ENCODE measurements at regions not wholly inside any gene's neighbourhood (a gene's known extent, or its start where the extent isn't known, plus 50 kb on each side); places are given as distances from the start of the nearest gene placed in this dataset.
"Not testable (repeated sequence)": the region's sequence is repeated elsewhere in the genome, so short reads cannot be mapped to it uniquely, and the experiment has no call there.

DNA sequence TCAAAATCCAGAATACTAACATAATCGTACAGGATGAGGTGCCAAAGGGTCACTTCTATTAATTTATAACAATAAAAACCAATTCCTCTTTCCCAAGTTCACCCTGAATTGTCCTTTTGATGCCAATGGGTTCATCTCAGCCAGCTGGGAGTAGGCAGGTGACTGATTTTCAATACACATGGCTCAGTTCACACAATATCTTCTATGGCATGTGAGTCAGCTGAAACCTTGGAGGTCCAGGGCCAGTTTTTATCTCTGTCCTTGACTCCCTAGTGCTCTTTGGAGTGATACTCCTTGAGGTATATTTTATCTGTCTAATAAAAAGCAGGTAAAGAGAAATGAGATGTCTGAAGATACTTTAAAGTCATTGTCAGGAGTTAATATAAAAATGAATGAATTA lies 186.6 kb downstream of the SMC2 start:
- Mint-ChIP-seq H3K27ac (no peak overlapping the region), H3K27me3 (no peaks in the 10 kb centered on the region), H3K4me1 (no peaks in the 10 kb centered on the region), H3K9me3 (peaks cover 0 to 15% (median 4%) of the 10 kb centered on the region in 7 donors), H3K36me3 (no peaks in the 10 kb centered on the region), H3K4me3 (no peak overlapping the region)
- DNase-seq (no peak), ATAC-seq (ENCODE audit: low read depth in 2 of 2) (no peak)

DNA sequence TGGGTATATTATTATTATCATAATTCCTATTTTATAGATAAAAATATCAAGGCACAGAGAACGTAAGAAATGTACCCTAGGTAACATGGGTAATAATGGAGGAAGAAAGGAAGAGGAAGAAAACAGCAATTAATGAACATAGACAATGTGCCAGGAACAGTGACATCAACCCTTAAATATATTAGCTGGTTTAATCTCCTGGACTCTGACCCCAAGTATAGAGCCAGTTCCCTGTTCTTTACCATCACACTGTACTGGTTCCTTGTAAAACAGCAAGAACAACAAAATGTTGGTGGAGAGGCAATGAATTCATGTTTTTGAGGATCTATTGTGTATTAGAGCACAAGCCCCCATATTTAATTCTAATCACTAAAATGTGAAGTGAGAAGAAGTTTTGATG lies 192.1 kb downstream of the SMC2 start:
- H3K9me3 Mint-ChIP-seq, result peaks cover 0 to 6% (median 0%) of the 10 kb centered on the region in 7 donors
- no peak overlapping the region for H3K4me3 Mint-ChIP-seq
- no peaks in the 10 kb centered on the region for H3K36me3 Mint-ChIP-seq
- H3K27me3 Mint-ChIP-seq, result no peaks in the 10 kb centered on the region
- ATAC-seq (ENCODE audit: low read depth in 2 of 2) (no peak), DNase-seq (no peak)
- no peak overlapping the region for H3K27ac Mint-ChIP-seq
- H3K4me1 Mint-ChIP-seq, result no peaks in the 10 kb centered on the region

DNA sequence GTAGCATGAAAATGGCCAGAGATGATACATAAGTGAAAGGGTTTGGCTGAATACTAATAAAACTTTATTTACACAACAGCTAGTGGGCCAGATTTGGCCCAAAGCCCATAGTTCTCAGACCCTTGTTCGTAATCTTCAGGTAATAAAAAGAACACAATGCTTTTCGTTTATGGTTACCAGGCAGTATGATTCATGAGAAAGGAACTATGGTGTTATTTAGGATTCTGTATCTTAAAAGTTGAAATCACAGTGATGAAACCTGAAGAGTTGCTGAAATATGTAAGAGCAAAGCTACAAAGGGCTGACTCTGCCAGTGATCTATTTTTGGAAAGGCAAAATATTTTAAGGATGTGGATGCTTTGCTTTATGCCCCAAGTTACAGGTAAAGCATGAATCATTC lies 192.7 kb downstream of the SMC2 start:
- peaks cover 0 to under 1% (median 0%) of the 10 kb centered on the region in 7 donors for H3K9me3 Mint-ChIP-seq
- ATAC-seq (ENCODE audit: low read depth in 2 of 2) (no peak), DNase-seq (no peak)
- no peak overlapping the region for H3K27ac Mint-ChIP-seq
- H3K27me3 Mint-ChIP-seq, result no peaks in the 10 kb centered on the region
- no peaks in the 10 kb centered on the region for H3K4me1 Mint-ChIP-seq
- no peak overlapping the region for H3K4me3 Mint-ChIP-seq
- no peaks in the 10 kb centered on the region for H3K36me3 Mint-ChIP-seq

DNA sequence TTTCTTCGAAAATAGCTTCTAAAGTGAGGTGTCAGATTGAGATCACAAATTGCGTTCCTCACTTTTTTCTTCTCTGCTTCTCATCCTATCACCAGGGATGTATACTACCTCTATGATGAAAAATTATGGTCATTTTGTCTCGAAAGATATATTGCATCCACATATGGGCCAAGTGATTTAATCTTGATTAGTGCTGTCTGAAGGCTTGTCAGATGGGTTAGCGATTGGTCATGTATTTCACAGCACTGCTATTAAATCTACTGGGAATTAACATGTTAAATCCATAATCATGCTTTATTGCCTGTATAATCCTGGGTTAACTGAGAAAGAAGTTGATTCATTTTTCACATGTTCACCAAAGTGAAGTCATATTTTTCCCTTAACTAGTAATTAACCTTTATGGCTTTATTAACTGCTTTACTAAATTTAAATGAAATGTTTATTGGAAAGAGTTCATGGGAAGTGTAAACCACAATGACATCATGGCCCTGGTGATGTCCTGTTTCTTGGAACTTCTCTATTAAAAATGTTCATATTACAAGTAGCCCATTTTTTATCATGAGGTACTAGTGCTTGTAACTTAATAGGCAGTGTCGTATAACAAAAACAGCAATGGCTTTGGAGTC lies 193.3 kb downstream of the SMC2 start:
- Mint-ChIP-seq H3K27ac (no peak overlapping the region), H3K27me3 (no peaks in the 10 kb centered on the region), H3K9me3 (no peaks in the 10 kb centered on the region), H3K4me1 (no peaks in the 10 kb centered on the region), H3K4me3 (no peak overlapping the region), H3K36me3 (no peaks in the 10 kb centered on the region)
- DNase-seq (no peak), ATAC-seq (ENCODE audit: low read depth in 2 of 2) (no peak)

DNA sequence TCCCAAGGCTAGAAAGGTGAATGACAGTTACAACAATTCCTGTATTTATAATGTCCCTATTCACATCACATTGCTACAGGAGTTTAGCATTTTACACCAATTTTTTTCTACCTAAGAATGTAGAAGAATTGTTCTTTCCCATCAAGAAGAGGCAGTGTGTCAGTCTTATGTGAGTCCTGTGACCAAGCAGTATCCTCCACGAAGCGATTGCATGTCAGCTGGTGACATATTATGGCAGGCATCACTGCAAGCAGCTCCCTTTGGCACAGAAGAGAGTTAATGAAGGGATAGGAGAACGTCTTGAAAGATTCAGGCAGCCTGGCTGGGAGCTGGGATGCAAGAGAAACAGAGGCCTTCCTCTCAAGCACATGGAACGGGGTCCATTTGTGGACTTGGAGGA lies 199.8 kb downstream of the SMC2 start:
- no peak for ATAC-seq (ENCODE audit: low read depth in 2 of 2)
- peaks cover 0 to 3% (median 0%) of the 10 kb centered on the region in 7 donors for H3K9me3 Mint-ChIP-seq
- DNase-seq, result no peak
- H3K36me3 Mint-ChIP-seq, result no peaks in the 10 kb centered on the region
- H3K4me3 Mint-ChIP-seq, result no peak overlapping the region
- no peaks in the 10 kb centered on the region for H3K4me1 Mint-ChIP-seq
- no peak overlapping the region for H3K27ac Mint-ChIP-seq
- no peaks in the 10 kb centered on the region for H3K27me3 Mint-ChIP-seq

DNA sequence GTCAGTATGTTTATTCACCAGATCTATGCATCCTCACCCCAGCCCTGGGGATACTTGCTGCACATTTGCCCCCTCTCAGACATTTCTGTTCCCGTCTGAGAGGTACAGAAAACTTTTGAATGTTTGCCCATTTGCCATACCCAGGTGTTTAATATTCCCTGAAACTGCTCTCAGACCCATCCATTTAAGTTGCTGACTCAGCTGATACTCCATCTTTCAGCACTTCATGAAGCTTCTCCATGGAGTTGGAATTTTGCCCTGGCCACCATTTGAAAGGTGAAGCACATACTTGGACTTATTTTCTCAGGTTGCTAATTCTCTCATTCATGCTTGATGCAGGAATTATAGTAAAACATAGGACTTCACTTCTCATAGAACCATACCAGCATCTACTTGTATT lies 203.9 kb upstream of the OR13F1 start:
- no peaks in the 10 kb centered on the region for H3K4me1 Mint-ChIP-seq
- H3K27me3 Mint-ChIP-seq, result no peaks in the 10 kb centered on the region
- H3K27ac Mint-ChIP-seq, result no peak overlapping the region
- no peaks in the 10 kb centered on the region for H3K36me3 Mint-ChIP-seq
- H3K4me3 Mint-ChIP-seq, result no peak overlapping the region
- H3K9me3 Mint-ChIP-seq, result peaks cover 0 to 7% (median 0%) of the 10 kb centered on the region in 7 donors
- ATAC-seq (ENCODE audit: low read depth in 2 of 2), result no peak
- DNase-seq, result no peak

DNA sequence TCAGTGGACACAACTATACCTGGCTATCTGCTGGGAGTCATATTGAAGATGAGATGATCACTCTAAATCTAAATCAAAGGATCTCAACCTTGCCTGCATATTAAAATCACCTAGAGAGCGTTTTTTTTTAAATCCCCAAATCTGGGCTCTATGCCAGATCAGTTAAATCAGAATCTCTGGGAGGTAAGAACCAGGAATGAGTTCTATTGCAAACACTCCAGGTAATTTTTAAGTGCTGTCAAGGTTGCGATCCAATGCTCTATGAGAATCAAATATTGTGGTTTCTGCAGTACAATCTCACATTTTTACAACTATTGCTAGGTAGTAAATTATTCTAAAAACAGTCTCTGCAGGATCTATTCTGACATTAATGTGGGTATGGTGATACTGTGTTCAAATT lies 202.3 kb upstream of the OR13F1 start:
- H3K27ac Mint-ChIP-seq, result no peak overlapping the region
- ATAC-seq (ENCODE audit: low read depth in 2 of 2) (no peak), DNase-seq (no peak)
- H3K4me3 Mint-ChIP-seq, result no peak overlapping the region
- no peaks in the 10 kb centered on the region for H3K27me3 Mint-ChIP-seq
- H3K36me3 Mint-ChIP-seq, result no peaks in the 10 kb centered on the region
- no peaks in the 10 kb centered on the region for H3K4me1 Mint-ChIP-seq
- peaks cover 0 to 7% (median 2%) of the 10 kb centered on the region in 7 donors for H3K9me3 Mint-ChIP-seq

DNA sequence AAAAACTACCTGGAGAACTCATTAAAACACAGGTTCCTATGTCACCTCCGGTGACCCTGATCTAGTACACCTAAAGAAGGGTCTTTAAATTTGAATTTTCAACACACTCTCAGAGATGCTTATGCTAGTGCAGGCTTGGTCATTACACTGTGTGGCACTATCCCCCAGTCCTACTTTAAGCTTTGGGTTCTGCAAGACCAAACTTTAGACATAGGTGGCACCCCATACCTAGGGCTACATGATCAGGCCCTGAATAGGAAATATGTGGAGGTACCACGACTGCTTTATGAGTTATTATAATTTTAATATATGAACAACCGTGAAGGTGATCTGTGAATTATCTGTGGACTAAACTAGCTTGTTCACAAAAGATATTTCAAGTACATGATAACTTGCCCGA lies 201.3 kb upstream of the OR13F1 start:
- no peaks in the 10 kb centered on the region for H3K4me1 Mint-ChIP-seq
- ATAC-seq (ENCODE audit: low read depth in 2 of 2) (no peak), DNase-seq (no peak)
- no peaks in the 10 kb centered on the region for H3K27me3 Mint-ChIP-seq
- peaks cover 0 to 11% (median 2%) of the 10 kb centered on the region in 7 donors for H3K9me3 Mint-ChIP-seq
- no peaks in the 10 kb centered on the region for H3K36me3 Mint-ChIP-seq
- H3K27ac Mint-ChIP-seq, result no peak overlapping the region
- H3K4me3 Mint-ChIP-seq, result no peak overlapping the region

DNA sequence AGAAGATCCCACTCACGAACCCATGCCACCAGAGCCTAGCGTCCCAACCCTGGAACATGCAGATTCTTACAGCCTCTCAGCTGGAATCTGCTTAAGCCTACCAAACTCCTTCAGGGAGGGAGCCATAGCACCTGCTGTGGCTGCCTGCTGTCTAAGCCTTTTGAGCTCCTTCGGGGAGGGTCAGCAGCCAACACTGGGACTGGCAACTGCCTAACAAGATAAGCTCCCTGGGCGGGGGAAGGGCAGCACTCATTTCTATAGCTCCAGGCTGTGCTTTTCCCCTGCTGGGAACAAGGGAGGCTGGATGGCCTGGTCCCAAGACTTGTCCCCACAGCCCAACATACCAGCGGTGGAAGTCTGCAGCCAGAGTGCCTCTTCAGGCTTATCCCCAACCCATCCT lies 199.1 kb upstream of the OR13F1 start:
- Mint-ChIP-seq H3K4me3 (no peak overlapping the region), H3K9me3 (peaks cover 0 to 13% (median 2%) of the 10 kb centered on the region in 7 donors), H3K27me3 (no peaks in the 10 kb centered on the region), H3K4me1 (no peaks in the 10 kb centered on the region), H3K36me3 (no peaks in the 10 kb centered on the region), H3K27ac (no peak overlapping the region)
- no peak for DNase-seq
- no peak for ATAC-seq (ENCODE audit: low read depth in 2 of 2)

DNA sequence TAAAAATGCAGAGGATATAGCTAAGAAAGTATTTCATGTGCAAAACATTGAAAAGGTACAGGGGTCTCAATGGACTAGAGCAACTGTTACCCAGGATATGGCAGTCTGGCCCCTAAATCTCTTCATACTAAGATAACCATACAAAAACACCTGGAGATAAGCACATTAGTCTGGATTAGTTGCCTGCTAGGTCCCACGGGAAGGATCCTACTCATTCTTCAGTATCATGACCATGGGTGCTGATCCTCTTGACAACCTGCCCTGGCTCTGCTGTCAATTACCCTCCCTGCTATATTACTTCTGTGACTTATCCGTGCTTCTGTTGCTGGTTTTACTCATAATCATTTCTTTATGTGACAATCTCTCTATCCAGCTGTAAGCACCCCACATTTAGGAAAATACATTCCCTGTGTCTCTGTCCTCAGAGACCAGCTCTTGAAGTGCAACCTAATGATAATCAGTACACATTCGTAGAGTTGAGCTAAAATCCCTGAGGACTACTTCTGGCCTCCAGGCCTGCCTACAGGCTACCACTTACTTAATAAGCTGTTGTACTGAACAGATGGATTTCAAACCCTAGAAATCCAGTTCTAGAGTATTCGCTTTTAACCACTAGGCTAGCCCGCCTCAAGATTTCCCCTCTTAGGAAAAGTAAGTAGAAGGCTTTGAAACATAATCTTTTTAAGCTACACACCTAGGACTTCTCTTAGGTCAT lies 190.5 kb upstream of the OR13F1 start:
- H3K9me3 Mint-ChIP-seq, result peaks cover 0 to 8% (median 3%) of the 10 kb centered on the region in 7 donors
- no peaks in the 10 kb centered on the region for H3K4me1 Mint-ChIP-seq
- no peak overlapping the region for H3K27ac Mint-ChIP-seq
- no peak overlapping the region for H3K4me3 Mint-ChIP-seq
- no peak for ATAC-seq (ENCODE audit: low read depth in 2 of 2)
- H3K27me3 Mint-ChIP-seq, result no peaks in the 10 kb centered on the region
- DNase-seq, result no peak
- no peaks in the 10 kb centered on the region for H3K36me3 Mint-ChIP-seq

DNA sequence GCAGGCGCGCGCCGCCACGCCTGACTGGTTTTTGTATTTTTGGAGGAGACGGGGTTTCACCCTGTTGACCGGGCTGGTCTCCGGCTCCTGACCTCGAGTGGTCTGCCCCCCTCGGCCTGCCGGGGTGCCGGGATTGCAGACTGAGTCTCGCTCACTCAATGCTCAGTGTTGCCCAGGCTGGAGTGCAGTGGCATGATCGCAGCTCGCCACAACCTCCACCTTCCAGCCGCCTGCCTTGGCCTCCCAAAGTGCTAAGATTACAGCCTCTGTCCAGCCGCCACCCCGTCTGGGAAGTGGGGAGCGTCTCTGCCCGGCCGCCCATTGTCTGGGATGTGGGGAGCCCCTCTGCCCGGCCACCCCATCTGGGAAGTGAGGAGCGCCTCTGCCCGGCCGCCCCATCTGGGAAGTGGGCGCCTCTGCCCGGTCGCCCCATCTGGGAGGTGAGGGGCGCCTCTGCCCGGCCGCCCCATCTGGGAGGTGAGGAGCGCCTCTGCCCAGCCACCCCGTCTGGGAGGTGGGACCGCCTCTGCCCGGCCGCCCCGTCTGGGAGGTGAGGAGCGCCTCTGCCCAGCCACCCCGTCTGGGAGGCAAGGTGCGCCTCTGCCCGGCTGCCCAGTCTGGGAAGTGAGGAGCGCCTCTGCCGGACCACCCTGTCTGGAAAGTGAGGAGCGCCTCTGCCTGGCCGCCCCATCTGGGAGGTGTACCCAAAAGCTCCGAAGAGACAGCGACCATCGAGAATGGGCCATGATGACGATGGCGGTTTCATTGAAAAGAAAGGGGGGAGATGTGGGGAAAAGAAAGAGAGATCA lies 187.7 kb upstream of the OR13F1 start:
- DNase-seq; H3K4me1 Mint-ChIP-seq; H3K36me3 Mint-ChIP-seq; ATAC-seq (ENCODE audit: low read depth in 2 of 2); H3K4me3 Mint-ChIP-seq; H3K27me3 Mint-ChIP-seq; H3K27ac Mint-ChIP-seq; H3K9me3 Mint-ChIP-seq: not testable (repeated sequence)

DNA sequence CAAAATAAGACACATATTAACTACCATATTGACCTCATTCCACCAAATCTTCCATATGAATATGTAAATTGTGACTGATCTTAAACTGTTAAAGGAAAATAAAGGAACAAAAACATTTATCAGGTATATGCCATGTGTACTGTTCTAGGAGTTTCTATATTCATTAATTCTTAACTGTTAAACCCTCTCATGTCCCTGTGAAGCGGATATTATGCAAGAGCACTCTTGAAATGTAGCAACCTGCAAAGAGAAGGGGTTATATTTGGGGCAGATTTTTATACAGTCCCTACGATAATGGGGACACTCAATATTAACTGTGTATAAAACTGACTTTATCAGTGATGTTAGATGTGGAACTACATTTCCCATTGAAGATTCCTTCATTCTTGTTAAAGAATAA lies 184.9 kb upstream of the OR13F1 start:
- no peak for DNase-seq
- no peak overlapping the region for H3K27ac Mint-ChIP-seq
- no peaks in the 10 kb centered on the region for H3K27me3 Mint-ChIP-seq
- H3K36me3 Mint-ChIP-seq, result no peaks in the 10 kb centered on the region
- ATAC-seq (ENCODE audit: low read depth in 2 of 2), result no peak
- no peaks in the 10 kb centered on the region for H3K4me1 Mint-ChIP-seq
- H3K4me3 Mint-ChIP-seq, result no peak overlapping the region
- peaks cover 0 to 5% (median 0%) of the 10 kb centered on the region in 7 donors for H3K9me3 Mint-ChIP-seq

DNA sequence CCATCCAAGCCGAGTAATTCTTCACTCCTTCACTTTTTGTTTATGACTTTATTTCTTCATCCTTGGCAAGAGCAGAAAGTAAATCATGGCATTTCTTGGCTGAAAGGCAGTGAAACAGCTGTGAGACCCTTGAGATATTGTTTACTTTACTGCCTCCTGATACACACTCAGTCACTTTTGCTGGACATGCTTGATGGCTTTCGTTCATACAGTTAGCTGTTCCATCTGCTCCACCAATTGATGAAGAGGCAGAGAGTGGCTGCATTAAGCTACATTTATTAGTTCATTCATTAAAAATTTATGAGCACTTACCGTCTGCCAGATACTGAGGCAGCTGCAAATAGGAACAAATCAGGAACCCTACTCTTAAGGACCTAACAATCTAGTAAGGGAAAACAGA lies 184.4 kb upstream of the OR13F1 start:
- H3K4me3 Mint-ChIP-seq, result no peak overlapping the region
- H3K36me3 Mint-ChIP-seq, result no peaks in the 10 kb centered on the region
- H3K27ac Mint-ChIP-seq, result no peak overlapping the region
- ATAC-seq (ENCODE audit: low read depth in 2 of 2) (no peak), DNase-seq (no peak)
- no peaks in the 10 kb centered on the region for H3K27me3 Mint-ChIP-seq
- peaks cover 0 to 5% (median 0%) of the 10 kb centered on the region in 7 donors for H3K9me3 Mint-ChIP-seq
- H3K4me1 Mint-ChIP-seq, result no peaks in the 10 kb centered on the region

DNA sequence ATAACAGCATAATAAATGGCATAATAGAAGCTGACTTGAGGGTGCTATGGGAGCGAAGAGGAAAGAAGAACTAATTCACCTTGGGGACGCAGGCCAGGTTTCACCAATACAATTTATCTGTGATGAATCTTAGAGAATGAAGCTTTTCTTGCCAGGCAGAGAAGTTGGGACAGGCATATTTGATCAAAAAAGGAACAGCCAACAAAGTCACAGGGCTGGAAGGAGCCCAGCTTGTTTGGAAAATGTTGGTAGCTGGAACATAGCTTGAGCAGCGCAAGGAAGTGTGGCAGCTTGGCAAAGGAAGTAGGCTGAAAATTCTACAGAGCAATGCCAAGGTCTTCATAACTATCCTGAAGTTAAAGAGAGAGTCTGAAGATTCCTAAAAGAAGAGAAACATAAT lies 181.5 kb upstream of the OR13F1 start:
- peaks cover 0 to 2% (median 0%) of the 10 kb centered on the region in 7 donors for H3K9me3 Mint-ChIP-seq
- ATAC-seq (ENCODE audit: low read depth in 2 of 2), result no peak
- DNase-seq, result no peak
- no peak overlapping the region for H3K4me3 Mint-ChIP-seq
- H3K36me3 Mint-ChIP-seq, result no peaks in the 10 kb centered on the region
- H3K27me3 Mint-ChIP-seq, result no peaks in the 10 kb centered on the region
- H3K4me1 Mint-ChIP-seq, result no peaks in the 10 kb centered on the region
- no peak overlapping the region for H3K27ac Mint-ChIP-seq

Measured in naive B cell (primary cell).